Parathyroid adenoma (tissue), 2 donors: ENCODE measurements at regions not wholly inside any gene's neighbourhood (a gene's known extent, or its start where the extent isn't known, plus 50 kb on each side); places are given as distances from the start of the nearest gene placed in this dataset.

Experiments
- H2AFZ ChIP-seq: fragments of 300-600 bp; sonication (generic); one replicate; pipeline ENCODE4 v1.7.0; 2017; ENCODE audit warnings: antibody characterized with exemption, mild to moderate bottlenecking
- H3K27ac ChIP-seq: fragments of 300-600 bp; sonication (generic); one replicate; pipeline ENCODE4 v1.7.0; 2017
- H3K27me3 ChIP-seq: fragments of 300-600 bp; sonication (generic); one replicate; pipeline ENCODE4 v1.7.0; 2017; ENCODE audit warnings: low read length; ENCODE audit not compliant: control insufficient read depth, insufficient read depth
- H3K36me3 ChIP-seq: fragments of 300-600 bp; sonication (generic); one replicate; pipeline ENCODE4 v1.7.0; 2017; ENCODE audit warnings: low read length; ENCODE audit not compliant: control insufficient read depth, insufficient read depth
- H3K4me1 ChIP-seq: fragments of 300-600 bp; sonication (generic); one replicate; pipeline ENCODE4 v1.7.0; 2017; ENCODE audit warnings: control low read depth
- H3K4me2 ChIP-seq: fragments of 300-600 bp; sonication (generic); one replicate; pipeline ENCODE4 v1.7.0; 2017; ENCODE audit warnings: low read length
- H3K4me3 ChIP-seq: fragments of 300-600 bp; sonication (generic); one replicate; pipeline ENCODE4 v1.7.0; 2017; ENCODE audit warnings: low read depth, low read length
- H3K79me2 ChIP-seq: fragments of 300-600 bp; sonication (generic); one replicate; pipeline ENCODE4 v1.7.0; 2017; ENCODE audit warnings: control low read depth
- H3K9ac ChIP-seq: fragments of 300-600 bp; sonication (generic); one replicate; pipeline ENCODE4 v1.7.0; 2017; ENCODE audit warnings: mild to moderate bottlenecking
- H3K9me3 ChIP-seq: fragments of 300-600 bp; sonication (generic); one replicate; pipeline ENCODE4 v1.7.0; 2017; ENCODE audit warnings: low read length; ENCODE audit not compliant: control insufficient read depth
- TF ChIP-seq, protein P1 (sequence below): fragments of 300-600 bp; sonication (generic); IDR thresholded peaks from one replicate; pipeline ENCODE4 v1.7.0; 2017; ENCODE audit warnings: antibody characterized with exemption, mild to moderate bottlenecking
- donor health status: primary hyperparathyroidism.

DNA sequence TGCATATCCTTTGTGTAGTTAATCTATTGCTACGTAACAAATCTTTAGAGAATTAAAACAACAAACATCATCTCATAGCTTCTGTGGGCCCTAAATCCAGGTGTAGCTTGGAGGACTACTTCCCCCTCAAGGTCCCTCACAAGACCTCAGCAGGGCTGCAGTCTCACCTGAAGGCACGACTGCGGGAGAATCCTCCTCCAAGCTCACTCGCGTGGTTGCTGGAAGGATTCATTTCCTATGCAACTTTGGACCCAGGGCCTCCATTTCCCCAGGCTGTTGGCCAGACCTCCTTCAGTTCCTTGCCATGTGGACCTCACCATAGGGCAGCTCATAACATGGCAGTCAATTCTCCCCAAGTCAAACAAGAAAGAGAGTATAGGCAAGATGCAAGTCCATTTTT lies 140.4 kb downstream of the OAT start:
- Histone ChIP-seq H3K4me3 (no peak overlapping the region), H2AFZ (no peak overlapping the region), H3K27ac (no peak overlapping the region), H3K79me2 (no peaks in the 10 kb centered on the region), H3K4me1 (no peaks in the 10 kb centered on the region), H3K9me3 (no peaks in the 10 kb centered on the region), H3K27me3 (no peaks in the 10 kb centered on the region), H3K36me3 (no peaks in the 10 kb centered on the region), H3K4me2 (no peak overlapping the region), H3K9ac (no peak overlapping the region)
- TF ChIP-seq, protein P1, sequence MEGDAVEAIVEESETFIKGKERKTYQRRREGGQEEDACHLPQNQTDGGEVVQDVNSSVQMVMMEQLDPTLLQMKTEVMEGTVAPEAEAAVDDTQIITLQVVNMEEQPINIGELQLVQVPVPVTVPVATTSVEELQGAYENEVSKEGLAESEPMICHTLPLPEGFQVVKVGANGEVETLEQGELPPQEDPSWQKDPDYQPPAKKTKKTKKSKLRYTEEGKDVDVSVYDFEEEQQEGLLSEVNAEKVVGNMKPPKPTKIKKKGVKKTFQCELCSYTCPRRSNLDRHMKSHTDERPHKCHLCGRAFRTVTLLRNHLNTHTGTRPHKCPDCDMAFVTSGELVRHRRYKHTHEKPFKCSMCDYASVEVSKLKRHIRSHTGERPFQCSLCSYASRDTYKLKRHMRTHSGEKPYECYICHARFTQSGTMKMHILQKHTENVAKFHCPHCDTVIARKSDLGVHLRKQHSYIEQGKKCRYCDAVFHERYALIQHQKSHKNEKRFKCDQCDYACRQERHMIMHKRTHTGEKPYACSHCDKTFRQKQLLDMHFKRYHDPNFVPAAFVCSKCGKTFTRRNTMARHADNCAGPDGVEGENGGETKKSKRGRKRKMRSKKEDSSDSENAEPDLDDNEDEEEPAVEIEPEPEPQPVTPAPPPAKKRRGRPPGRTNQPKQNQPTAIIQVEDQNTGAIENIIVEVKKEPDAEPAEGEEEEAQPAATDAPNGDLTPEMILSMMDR: no peak

DNA sequence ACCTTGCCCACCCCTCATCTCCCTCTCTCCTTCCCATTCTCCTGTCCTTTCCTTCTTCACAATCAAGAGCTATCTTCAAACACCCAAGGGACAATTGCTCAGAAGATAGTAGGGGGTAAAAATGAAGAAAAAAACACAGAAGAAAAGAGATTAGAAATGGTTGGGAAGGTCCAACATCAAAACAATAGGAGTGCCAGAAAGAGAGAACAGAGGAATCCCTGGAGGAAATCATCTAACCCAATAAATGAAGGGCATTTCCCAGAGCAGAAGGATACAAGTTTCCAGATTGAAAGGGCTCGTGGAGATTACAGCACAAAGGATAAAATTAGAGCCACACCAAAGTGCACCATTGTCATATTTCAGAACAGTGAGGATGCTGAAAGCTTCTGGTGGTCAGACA lies 145.6 kb downstream of the OAT start:
- TF ChIP-seq, protein P1: no peak
- Histone ChIP-seq H3K4me1 (no peaks in the 10 kb centered on the region), H3K4me3 (no peak overlapping the region), H3K27ac (no peak overlapping the region), H3K36me3 (no peaks in the 10 kb centered on the region), H2AFZ (no peak overlapping the region), H3K9ac (no peak overlapping the region), H3K4me2 (no peak overlapping the region), H3K79me2 (no peaks in the 10 kb centered on the region), H3K9me3 (no peaks in the 10 kb centered on the region), H3K27me3 (no peaks in the 10 kb centered on the region)

DNA sequence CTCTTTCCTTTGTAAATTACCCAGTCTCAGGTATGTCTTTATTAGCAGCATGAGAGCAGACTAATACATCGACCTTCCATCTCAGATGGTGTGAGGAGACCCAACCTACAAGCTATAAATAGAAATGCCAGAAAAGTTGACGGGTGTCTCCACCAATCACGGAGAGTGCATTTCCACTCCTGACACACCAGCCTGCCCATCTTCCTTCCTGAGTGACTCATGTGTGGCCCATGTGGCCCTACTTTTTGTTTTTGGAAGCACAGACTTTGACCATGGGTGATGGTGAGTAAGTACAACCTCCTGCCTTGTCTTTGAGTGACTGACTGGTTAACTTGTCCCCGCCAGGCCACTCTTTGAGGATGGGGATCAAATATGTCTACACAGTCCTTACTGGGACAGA lies 147.0 kb downstream of the OAT start:
- H3K36me3 ChIP-seq: no peaks in the 10 kb centered on the region
- H3K4me2 ChIP-seq: no peak overlapping the region
- no peak overlapping the region for H3K4me3 ChIP-seq
- TF ChIP-seq, protein P1: no peak
- no peaks in the 10 kb centered on the region for H3K9me3 ChIP-seq
- no peak overlapping the region for H2AFZ ChIP-seq
- H3K27ac ChIP-seq: no peak overlapping the region
- no peaks in the 10 kb centered on the region for H3K79me2 ChIP-seq
- no peaks in the 10 kb centered on the region for H3K4me1 ChIP-seq
- H3K9ac ChIP-seq: no peak overlapping the region
- H3K27me3 ChIP-seq: no peaks in the 10 kb centered on the region

- Histone ChIP-seq H3K27ac (no peak overlapping the region), H3K4me3 (no peak overlapping the region), H3K4me2 (no peak overlapping the region), H3K79me2 (no peaks in the 10 kb centered on the region), H3K36me3 (no peaks in the 10 kb centered on the region), H2AFZ (no peak overlapping the region), H3K27me3 (no peaks in the 10 kb centered on the region), H3K4me1 (no peaks in the 10 kb centered on the region), H3K9ac (no peak overlapping the region), H3K9me3 (no peaks in the 10 kb centered on the region)
- TF ChIP-seq, protein P1: no peak
Observed at GRCh38 chr10:124270530-124271327, 148.0 kb downstream of the OAT start.

DNA sequence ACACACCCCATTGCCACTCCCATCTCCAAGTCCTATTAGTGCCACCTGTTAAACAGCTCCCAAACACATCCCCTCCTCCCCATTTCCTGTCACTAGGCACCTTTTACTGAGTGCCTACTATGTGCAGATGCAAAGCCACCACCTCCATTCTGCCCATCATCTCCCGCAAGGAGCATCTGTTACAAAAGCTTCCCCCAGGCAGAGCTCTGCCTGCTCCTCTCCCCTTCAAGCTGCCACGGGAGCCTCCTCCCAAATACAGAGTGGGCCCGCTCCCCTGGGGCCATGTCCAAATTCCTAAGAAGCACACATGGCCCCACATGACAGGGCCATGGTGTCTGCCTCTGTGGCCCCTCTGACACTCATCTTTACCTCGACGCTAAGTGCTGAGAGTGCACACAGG lies 149.7 kb downstream of the OAT start:
- Histone ChIP-seq H3K9ac (no peak overlapping the region), H3K9me3 (no peaks in the 10 kb centered on the region), H2AFZ (no peak overlapping the region), H3K4me2 (no peak overlapping the region), H3K36me3 (no peaks in the 10 kb centered on the region), H3K4me1 (no peaks in the 10 kb centered on the region), H3K4me3 (no peak overlapping the region), H3K27ac (no peak overlapping the region), H3K27me3 (no peaks in the 10 kb centered on the region), H3K79me2 (no peaks in the 10 kb centered on the region)
- TF ChIP-seq, protein P1: no peak
